Esophagus (tissue), 2 donors: ENCODE measurements at regions not wholly inside any gene's neighbourhood (a gene's known extent, or its start where the extent isn't known, plus 50 kb on each side); places are given as distances from the start of the nearest gene placed in this dataset.
A peak's percentile ranks its signal among the peaks of the same experiment; 100 is the strongest.
"Not testable (repeated sequence)": the region's sequence is repeated elsewhere in the genome, so short reads cannot be mapped to it uniquely, and the experiment has no call there.

Experiments used
- H3K27ac ChIP-seq, 2 donors: one replicate each; pipeline ENCODE4 v1.5.1; 2013; ENCODE audit warnings: low read depth in 2 of 2, mild to moderate bottlenecking in 2 of 2, inconsistent platforms in 1 of 2, low read length in 1 of 2, moderate library complexity in 1 of 2
- H3K27me3 ChIP-seq, 2 donors: one replicate each; pipeline ENCODE4 v1.6.1; 2013; ENCODE audit warnings: low read length in 2 of 2, control low read depth in 1 of 2, mild to moderate bottlenecking in 1 of 2; ENCODE audit not compliant: insufficient read depth in 2 of 2, control insufficient read depth in 1 of 2
- H3K36me3 ChIP-seq, 2 donors: one replicate each; pipeline ENCODE4 v1.6.1; 2013; ENCODE audit warnings: low read length in 1 of 2; ENCODE audit not compliant: control insufficient read depth in 2 of 2, insufficient read depth in 2 of 2
- H3K4me1 ChIP-seq, 2 donors: one replicate each; pipeline ENCODE4 v1.6.1; 2013; ENCODE audit warnings: low read length in 1 of 2; ENCODE audit not compliant: control insufficient read depth in 2 of 2, insufficient read depth in 2 of 2
- H3K4me3 ChIP-seq, 2 donors: one replicate each; pipeline ENCODE4 v1.5.1; 2013; ENCODE audit warnings: low read length in 2 of 2, mild to moderate bottlenecking in 2 of 2, low read depth in 1 of 2, moderate library complexity in 1 of 2
- H3K9me3 ChIP-seq, 2 donors: one replicate each; pipeline ENCODE4 v1.6.1; 2013; ENCODE audit warnings: mild to moderate bottlenecking in 2 of 2, low read depth in 1 of 2, low read length in 1 of 2, moderate library complexity in 1 of 2; ENCODE audit not compliant: control insufficient read depth in 2 of 2, insufficient read depth in 1 of 2
- WGBS, 2 donors: extraction: QIAGEN DNeasy Blood & Tissue Kit; methylation state at CpG; one replicate each; pipeline ENCODE4 v1.1.7; 2013; 5-methylcytosine and 5-hydroxymethylcytosine counted together
- donor health status: healthy with polysubstance abuse.
- donor health status: Bipolar disorder and iron deficiency.

- no peaks in the 10 kb centered on the region for H3K36me3 ChIP-seq
- no peaks in the 10 kb centered on the region for H3K4me1 ChIP-seq
- 86 to 88% methylated on average over 4 of the region's 4 CpGs for WGBS, 2 donors
- peaks cover 2 to 5% of the 10 kb centered on the region in 2 donors for H3K27me3 ChIP-seq
- no peak overlapping the region for H3K4me3 ChIP-seq
- no peaks in the 10 kb centered on the region for H3K9me3 ChIP-seq
- no peak overlapping the region for H3K27ac ChIP-seq
These were observed 56.3 kb downstream of the FOXI3 start for GRCh38 chr2:88396209-88396608.

DNA sequence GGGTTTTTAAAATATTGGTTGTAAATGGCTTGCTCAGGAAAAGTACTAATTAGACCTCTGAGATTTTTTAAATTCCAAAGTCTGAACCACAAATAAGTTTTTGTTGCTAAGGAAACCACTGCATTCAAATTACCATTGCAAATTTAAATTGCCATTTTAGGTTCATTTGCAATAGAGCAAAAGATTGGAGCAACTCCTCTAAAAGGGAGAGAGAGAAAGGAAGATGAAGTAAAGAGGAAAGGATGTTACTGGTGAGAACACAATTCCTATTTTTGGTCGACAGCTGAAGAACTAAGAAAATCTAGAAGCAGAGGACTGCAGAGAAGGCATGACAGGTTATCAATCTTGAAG is 74.9 kb downstream of the FOXI3 start:
- Histone ChIP-seq H3K4me1 (no peaks in the 10 kb centered on the region), H3K36me3 (no peaks in the 10 kb centered on the region), H3K27me3 (no peaks in the 10 kb centered on the region), H3K4me3 (no peak overlapping the region), H3K9me3 (no peaks in the 10 kb centered on the region), H3K27ac (no peak overlapping the region)
- WGBS, 2 donors: 22 to 25% methylated on average over 1 of the region's 1 CpG

GRCh38 chr2:88372042-88372441 is 80.5 kb downstream of the FOXI3 start:
- Histone ChIP-seq H3K4me1 (no peaks in the 10 kb centered on the region), H3K9me3 (no peaks in the 10 kb centered on the region), H3K4me3 (no peak overlapping the region), H3K27me3 (no peaks in the 10 kb centered on the region), H3K36me3 (no peaks in the 10 kb centered on the region), H3K27ac (no peak overlapping the region)
- WGBS, 2 donors: 77 to 81% methylated on average over 3 of the region's 3 CpGs

GRCh38 chr2:88365408-88365807 is 87.1 kb downstream of the FOXI3 start:
- 86 to 88% methylated on average over 11 of the region's 11 CpGs for WGBS, 2 donors
- H3K36me3 ChIP-seq, H3K27me3 ChIP-seq, H3K4me3 ChIP-seq, H3K9me3 ChIP-seq, H3K4me1 ChIP-seq, H3K27ac ChIP-seq: not testable (repeated sequence)

GRCh38 chr2:88355486-88355885 is 97.0 kb downstream of the FOXI3 start:
- Histone ChIP-seq H3K9me3 (no peaks in the 10 kb centered on the region), H3K36me3 (no peaks in the 10 kb centered on the region), H3K4me3 (no peak overlapping the region), H3K27ac (no peak overlapping the region), H3K4me1 (peaks cover 0 to 2% of the 10 kb centered on the region in 2 donors), H3K27me3 (peaks cover 0 to 4% of the 10 kb centered on the region in 2 donors)
- WGBS, 2 donors: 58 to 62% methylated on average over 2 of the region's 2 CpGs

DNA sequence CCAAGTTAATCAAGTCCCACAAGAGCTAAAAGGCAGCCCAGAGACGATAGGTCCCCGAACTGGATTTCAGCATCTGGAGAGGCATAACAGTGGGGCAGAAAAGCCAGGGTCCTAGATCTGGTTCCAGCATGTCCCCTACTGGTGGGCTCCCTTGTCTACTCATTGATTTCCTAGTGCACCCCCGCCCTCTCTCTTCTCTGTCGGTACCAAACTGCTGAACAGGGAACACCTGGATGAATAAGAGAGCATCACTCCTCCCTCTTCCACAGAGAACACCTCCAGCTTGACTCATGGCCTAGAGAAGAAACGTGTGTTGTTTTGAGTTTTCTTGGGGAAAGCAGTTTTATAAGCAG is 101.3 kb downstream of the FOXI3 start:
- no peak overlapping the region for H3K4me3 ChIP-seq
- no peaks in the 10 kb centered on the region for H3K36me3 ChIP-seq
- 56 to 58% methylated on average over 5 of the region's 5 CpGs for WGBS, 2 donors
- H3K27ac ChIP-seq: no peak overlapping the region
- H3K4me1 ChIP-seq: peaks cover 0 to 4% of the 10 kb centered on the region in 2 donors
- H3K27me3 ChIP-seq: peaks cover 3 to 9% of the 10 kb centered on the region in 2 donors
- H3K9me3 ChIP-seq: no peaks in the 10 kb centered on the region

- H3K27me3 ChIP-seq: peaks cover 3 to 9% of the 10 kb centered on the region in 2 donors
- no peaks in the 10 kb centered on the region for H3K9me3 ChIP-seq
- H3K4me3 ChIP-seq: peak overlapping the region; percentile 23 to 29
- no peak overlapping the region for H3K27ac ChIP-seq
- 7 to 8% methylated on average over 52 to 54 of the region's 54 CpGs for WGBS, 2 donors
- H3K4me1 ChIP-seq: peaks cover 0 to 4% of the 10 kb centered on the region in 2 donors
- H3K36me3 ChIP-seq: no peaks in the 10 kb centered on the region
These were observed 101.9 kb downstream of the FOXI3 start for GRCh38 chr2:88350331-88351248.

DNA sequence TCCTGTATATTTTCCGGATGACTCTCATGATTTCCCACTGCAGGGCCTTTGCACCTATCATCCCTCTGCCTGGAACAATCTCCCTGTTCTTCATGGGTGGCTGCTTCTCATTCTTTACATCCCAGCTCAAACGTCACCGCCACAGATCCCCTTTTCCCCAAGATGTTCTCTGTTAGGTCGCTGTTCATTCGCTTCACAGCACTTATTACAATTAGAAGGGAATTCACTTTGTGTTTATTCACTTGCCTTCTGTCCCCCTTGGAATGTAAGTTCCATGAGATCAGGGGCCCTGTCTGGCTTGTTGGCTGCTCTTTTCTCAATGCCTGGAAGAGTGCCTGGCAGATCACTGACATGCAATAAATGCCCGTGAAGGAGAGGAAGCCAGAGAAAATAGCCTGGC is 106.7 kb downstream of the FOXI3 start:
- no peak overlapping the region for H3K4me3 ChIP-seq
- whole genome bisulfite sequencing, 2 donors: 81 to 86% methylated on average over 6 of the region's 6 CpGs
- peaks cover 0 to 4% of the 10 kb centered on the region in 2 donors for H3K4me1 ChIP-seq

GRCh38 chr2:88342749-88343148 is 109.7 kb downstream of the FOXI3 start:
- Histone ChIP-seq H3K9me3 (no peaks in the 10 kb centered on the region), H3K36me3 (no peaks in the 10 kb centered on the region), H3K4me1 (no peaks in the 10 kb centered on the region), H3K27me3 (peaks cover 4 to 7% of the 10 kb centered on the region in 2 donors), H3K4me3 (no peak overlapping the region), H3K27ac (no peak overlapping the region)
- 60 to 64% methylated on average over 4 of the region's 4 CpGs for WGBS, 2 donors

More for the DNA sequence above, 106.7 kb downstream of the FOXI3 start:
- Histone ChIP-seq H3K36me3 (no peaks in the 10 kb centered on the region), H3K27ac (no peak overlapping the region), H3K9me3 (no peaks in the 10 kb centered on the region), H3K27me3 (peaks cover 3 to 8% of the 10 kb centered on the region in 2 donors)

- 77 to 79% methylated on average over 3 of the region's 3 CpGs for WGBS, 2 donors
- Histone ChIP-seq H3K27ac (no peak overlapping the region), H3K4me1 (peaks cover 0 to 2% of the 10 kb centered on the region in 2 donors), H3K9me3 (no peaks in the 10 kb centered on the region), H3K4me3 (no peak overlapping the region), H3K27me3 (peaks cover 4 to 11% of the 10 kb centered on the region in 2 donors), H3K36me3 (no peaks in the 10 kb centered on the region)
These were observed 118.1 kb downstream of the FOXI3 start for GRCh38 chr2:88334418-88334817.
